ENCODE measurements at regions not wholly inside any gene's neighbourhood (a gene's known extent, or its start where the extent isn't known, plus 50 kb on each side); places are given as distances from the start of the nearest gene placed in this dataset.

DNA sequence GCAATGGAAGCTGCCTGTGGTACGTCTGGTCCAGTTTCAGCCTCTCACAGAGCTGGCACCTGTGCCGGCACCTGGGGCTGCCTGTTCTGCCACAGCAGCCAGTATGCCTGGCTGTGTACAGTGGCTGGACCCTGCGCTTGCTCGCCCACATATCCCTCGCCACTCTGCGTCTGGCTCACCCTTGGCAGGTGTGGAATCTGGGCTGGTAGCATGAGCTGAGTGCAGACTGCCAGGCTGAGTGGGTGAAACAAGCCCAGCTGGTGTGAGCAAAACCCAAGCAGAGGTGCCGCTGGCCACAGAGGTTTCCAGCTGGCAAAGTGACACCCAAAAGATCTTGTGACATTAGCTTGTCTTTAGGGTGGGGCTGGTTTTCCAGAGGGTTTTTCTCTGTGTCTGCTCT is 80.7 kb downstream of the ING1 start:
- intact Hi-C loops (cut with DNase I; ENCODE audit: low total_unique reads), result no loop called here
- 83 to 93% (median 87%) methylated on average over 7 of the region's 7 CpGs for WGBS, 5 donors
- Histone ChIP-seq H3K36me3 (no peaks in the 10 kb centered on the region), H3K9me3 (peaks cover 6 to 49% (median 44%) of the 10 kb centered on the region in 8 donors), H3K27me3 (replicated peaks in 1 of 7) (peaks cover 0 to 15% (median 0%) of the 10 kb centered on the region in 7 donors), H3K4me3 (no peak overlapping the region), H3K4me1 (peaks cover 0 to 17% (median 8%) of the 10 kb centered on the region in 6 donors), H3K27ac (no peak overlapping the region)
- no peak for DNase-seq
- TF ChIP-seq, protein P1, sequence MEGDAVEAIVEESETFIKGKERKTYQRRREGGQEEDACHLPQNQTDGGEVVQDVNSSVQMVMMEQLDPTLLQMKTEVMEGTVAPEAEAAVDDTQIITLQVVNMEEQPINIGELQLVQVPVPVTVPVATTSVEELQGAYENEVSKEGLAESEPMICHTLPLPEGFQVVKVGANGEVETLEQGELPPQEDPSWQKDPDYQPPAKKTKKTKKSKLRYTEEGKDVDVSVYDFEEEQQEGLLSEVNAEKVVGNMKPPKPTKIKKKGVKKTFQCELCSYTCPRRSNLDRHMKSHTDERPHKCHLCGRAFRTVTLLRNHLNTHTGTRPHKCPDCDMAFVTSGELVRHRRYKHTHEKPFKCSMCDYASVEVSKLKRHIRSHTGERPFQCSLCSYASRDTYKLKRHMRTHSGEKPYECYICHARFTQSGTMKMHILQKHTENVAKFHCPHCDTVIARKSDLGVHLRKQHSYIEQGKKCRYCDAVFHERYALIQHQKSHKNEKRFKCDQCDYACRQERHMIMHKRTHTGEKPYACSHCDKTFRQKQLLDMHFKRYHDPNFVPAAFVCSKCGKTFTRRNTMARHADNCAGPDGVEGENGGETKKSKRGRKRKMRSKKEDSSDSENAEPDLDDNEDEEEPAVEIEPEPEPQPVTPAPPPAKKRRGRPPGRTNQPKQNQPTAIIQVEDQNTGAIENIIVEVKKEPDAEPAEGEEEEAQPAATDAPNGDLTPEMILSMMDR (IDR thresholded peaks at IDR 0.05 in 8 of 11, conservative IDR thresholded peaks at IDR 0.05 in 3 of 11), result no peak
- TF ChIP-seq POLR2AphosphoS5 (IDR thresholded peaks at IDR 0.05), result no peak
- no peak for TF ChIP-seq POLR2A (IDR thresholded peaks at IDR 0.05)

DNA sequence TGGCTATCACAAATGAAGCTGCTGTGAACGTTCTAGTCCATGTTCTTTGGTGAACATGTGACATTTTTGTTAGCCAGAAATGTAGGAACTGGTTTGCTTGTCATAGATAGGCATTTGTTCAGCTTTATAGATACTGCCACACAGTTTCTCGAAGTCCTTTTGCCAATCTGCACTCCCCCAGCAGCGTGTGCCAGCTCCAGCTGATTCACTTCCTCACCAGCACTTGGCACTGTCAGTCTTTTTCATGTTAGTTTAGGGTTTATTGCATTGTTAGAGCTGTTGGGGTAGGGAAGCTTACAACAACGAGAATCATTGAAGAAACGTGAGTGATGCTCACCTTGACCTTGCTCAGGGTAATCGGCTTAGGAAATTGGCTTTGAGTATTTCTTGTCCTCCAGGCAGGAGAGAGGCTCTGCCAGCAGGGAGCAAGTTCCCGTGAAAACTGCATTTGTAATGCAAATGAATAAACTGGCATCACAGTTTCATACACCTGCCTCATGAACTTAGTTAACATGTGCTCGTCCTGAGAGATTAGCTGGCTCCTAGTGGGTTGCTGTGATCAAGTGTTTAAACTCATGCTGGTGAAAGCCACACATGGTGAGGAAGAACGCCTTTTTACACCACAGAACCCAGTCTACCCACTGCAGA is 83.9 kb downstream of the ING1 start:
- intact Hi-C loops (cut with DNase I; ENCODE audit: low total_unique reads), result no loop called here
- peak overlapping the region in 1 of 8 donors; percentile 46 for H3K27ac ChIP-seq
- no peaks in the 10 kb centered on the region for H3K36me3 ChIP-seq
- H3K27me3 ChIP-seq (replicated peaks in 1 of 7), result peaks cover 0 to 41% (median 0%) of the 10 kb centered on the region in 7 donors
- DNase-seq, result no peak
- 47 to 72% (median 62%) methylated on average over 9 of the region's 9 CpGs for WGBS, 5 donors
- peaks cover 0 to 23% (median 22%) of the 10 kb centered on the region in 8 donors for H3K9me3 ChIP-seq
- peaks cover 0 to 28% (median 17%) of the 10 kb centered on the region in 6 donors for H3K4me1 ChIP-seq
- no peak overlapping the region for H3K4me3 ChIP-seq
- TF ChIP-seq POLR2A (IDR thresholded peaks at IDR 0.05) (no peak), POLR2AphosphoS5 (IDR thresholded peaks at IDR 0.05) (no peak)
- TF ChIP-seq, protein P1 (IDR thresholded peaks at IDR 0.05 in 8 of 11, conservative IDR thresholded peaks at IDR 0.05 in 3 of 11), result no peak

DNA sequence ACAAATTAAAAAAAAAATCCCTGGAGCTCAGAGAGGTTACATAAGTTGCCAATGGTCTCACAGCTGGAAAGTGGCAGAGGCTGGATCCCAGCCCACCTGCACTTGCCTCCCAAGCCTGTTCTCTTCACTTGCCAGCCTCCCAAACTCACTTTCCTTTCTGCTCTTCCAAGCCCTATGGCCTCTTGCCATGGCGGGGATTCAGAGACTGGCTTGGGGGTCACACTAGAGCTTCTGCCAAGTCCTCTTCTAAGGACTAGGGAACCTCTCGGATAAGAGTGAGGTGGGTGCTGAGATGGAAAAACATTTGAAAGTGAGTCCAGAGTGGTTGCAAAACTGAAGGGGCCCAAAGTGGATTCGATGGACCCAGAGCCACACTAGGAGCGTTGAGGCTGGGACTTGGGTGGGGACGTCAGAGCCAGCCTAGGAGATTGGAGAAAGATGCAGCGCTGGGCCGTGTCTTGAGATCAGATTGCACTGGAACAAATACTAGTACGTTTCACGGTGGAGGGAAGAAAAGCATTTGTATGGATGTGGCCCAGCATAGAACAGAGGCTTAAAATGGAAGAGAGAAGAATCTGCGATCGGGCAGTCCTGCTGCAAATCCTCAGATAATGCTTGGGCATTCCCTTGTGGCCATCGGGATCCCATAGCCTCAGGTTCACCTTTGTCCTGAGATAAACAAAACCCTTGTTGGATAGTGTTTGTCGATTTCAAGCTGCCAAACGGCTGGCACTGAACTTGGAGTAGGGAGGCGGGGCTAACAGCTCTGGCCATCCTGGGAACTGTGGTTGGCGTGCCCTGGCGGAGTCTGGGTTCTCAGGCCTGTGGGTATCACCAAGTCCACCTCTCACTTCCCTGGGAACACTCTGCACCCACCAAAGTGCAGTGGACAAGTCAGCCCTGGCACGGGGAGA is 84.8 kb downstream of the ING1 start:
- TF ChIP-seq, protein P1 (IDR thresholded peaks at IDR 0.05 in 8 of 11, conservative IDR thresholded peaks at IDR 0.05 in 3 of 11), result no peak
- no peak for TF ChIP-seq POLR2AphosphoS5 (IDR thresholded peaks at IDR 0.05)
- no peak for TF ChIP-seq POLR2A (IDR thresholded peaks at IDR 0.05)
- Histone ChIP-seq H3K27me3 (replicated peaks in 1 of 7) (peaks cover 0 to 41% (median 0%) of the 10 kb centered on the region in 7 donors), H3K27ac (peak overlapping the region; percentile 40 to 84 (median 78)), H3K4me3 (no peak overlapping the region), H3K36me3 (no peaks in the 10 kb centered on the region), H3K4me1 (peaks cover 0 to 28% (median 17%) of the 10 kb centered on the region in 6 donors), H3K9me3 (peaks cover 0 to 13% (median 12%) of the 10 kb centered on the region in 8 donors)
- intact Hi-C loops (cut with DNase I; ENCODE audit: low total_unique reads), result loop anchor here (2.0 kb wide), 1 partner anchor 24 kb away; no protein-coding TSS in a partner anchor
- no peak for DNase-seq
- 83 to 95% (median 90%) methylated on average over 18 of the region's 18 CpGs for whole genome bisulfite sequencing, 5 donors

Data from spleen (tissue), 11 donors.